H1 (cell line): ENCODE measurements at regions not wholly inside any gene's neighbourhood (a gene's known extent, or its start where the extent isn't known, plus 50 kb on each side); places are given as distances from the start of the nearest gene placed in this dataset.

Experiments used
- CTCF ChIA-PET: fragments of 300-600 bp; sonication (Branson Sonifier 250); formaldehyde crosslinking; loops from one replicate; lab custom pipeline; 2021; ENCODE audit not compliant: partially characterized antibody; lab: Charles Lee
- POLR2A ChIA-PET: fragments of 300-600 bp; sonication (Branson Sonifier 250); formaldehyde crosslinking; loops from one replicate; lab custom pipeline; 2021; ENCODE audit warnings: inconsistent platforms; ENCODE audit not compliant: partially characterized antibody; lab: Charles Lee
- DNase-seq, 2 experiments: peaks; one replicate each; pipeline versions ENCODE4 v3.0.0 to v3.0.0-alpha.2; 2010 to 2022; ENCODE audit warnings: low spot score in 2 of 2, low read depth in 1 of 2, mixed read lengths in 1 of 2
- FAIRE-seq: peaks from 2 replicates; lab custom pipeline; 2011; peaks lifted over from hg19 to GRCh38; lab: Jason Lieb, UNC
- H2AFZ ChIP-seq: 2 replicates; pipeline ENCODE4 v1.8.1; 2012; ENCODE audit warnings: low read length, inconsistent platforms
- H2AK5ac ChIP-seq: 2 replicates; pipeline ENCODE4 v1.6.1; 2013; ENCODE audit warnings: low read depth, low read length
- H2BK120ac ChIP-seq: replicated peaks from 2 replicates; pipeline ENCODE3; 2013; ENCODE audit warnings: low read depth, low read length, inconsistent platforms
- H2BK12ac ChIP-seq: 2 replicates; pipeline ENCODE4 v1.6.1; 2013; ENCODE audit warnings: low read depth, low read length
- H2BK15ac ChIP-seq: 2 replicates; pipeline ENCODE4 v1.6.1; 2013; ENCODE audit warnings: low read length
- H2BK20ac ChIP-seq: 2 replicates; pipeline ENCODE4 v1.6.1; 2013; ENCODE audit warnings: low read length
- H2BK5ac ChIP-seq: 2 replicates; pipeline ENCODE4 v1.6.1; 2013; ENCODE audit warnings: low read depth, low read length
- H3K14ac ChIP-seq: 2 replicates; pipeline ENCODE4 v1.6.1; 2013; ENCODE audit warnings: inconsistent platforms; ENCODE audit not compliant: insufficient read length
- H3K18ac ChIP-seq: 2 replicates; pipeline ENCODE4 v1.6.1; 2013; ENCODE audit warnings: low read length; ENCODE audit errors: extremely low read depth
- H3K23ac ChIP-seq: 2 replicates; pipeline ENCODE4 v1.6.1; 2013; ENCODE audit warnings: inconsistent platforms; ENCODE audit not compliant: insufficient read length
- H3K23me2 ChIP-seq: 2 replicates; pipeline ENCODE4 v1.6.1; 2013; ENCODE audit warnings: low read depth, low read length
- H3K27ac ChIP-seq: 2 replicates; pipeline ENCODE4 v1.6.1; 2011; ENCODE audit warnings: low read depth, low read length, inconsistent platforms
- H3K27me3 ChIP-seq, 4 experiments: replicated peaks in 1 of 4; 1 replicate in 1 of 4; 2 replicates in 3 of 4; pipeline versions ENCODE4 v1.6.1 to v1.8.1; 2011 to 2013; ENCODE audit warnings: low read length in 3 of 4, mild to moderate bottlenecking in 3 of 4, inconsistent platforms in 2 of 4, mixed read lengths in 2 of 4, moderate library complexity in 1 of 4; ENCODE audit not compliant: control insufficient read depth in 3 of 4, insufficient read depth in 3 of 4; ENCODE audit errors: extremely low read depth in 1 of 4
- H3K36me3 ChIP-seq, 4 experiments: 2 replicates each; pipeline versions ENCODE4 v1.6.1 to v1.8.1; 2011 to 2013; ENCODE audit warnings: mild to moderate bottlenecking in 4 of 4, low read length in 3 of 4, moderate library complexity in 2 of 4, control low read depth in 1 of 4, inconsistent platforms in 1 of 4; ENCODE audit not compliant: insufficient read depth in 4 of 4, control insufficient read depth in 2 of 4
- H3K4ac ChIP-seq: replicated peaks from 2 replicates; pipeline ENCODE3; 2013; ENCODE audit warnings: low read length, low read depth, mixed read lengths, inconsistent platforms; ENCODE audit not compliant: insufficient read length
- H3K4me1 ChIP-seq, 4 experiments: replicated peaks in 1 of 4; 1 replicate in 1 of 4; 2 replicates in 3 of 4; pipeline versions ENCODE4 v1.6.1 to v1.8.1; 2011 to 2013; ENCODE audit warnings: low read length in 3 of 4, inconsistent platforms in 2 of 4, mixed read lengths in 1 of 4; ENCODE audit not compliant: insufficient read depth in 4 of 4, control insufficient read depth in 3 of 4
- H3K4me2 ChIP-seq, 2 experiments: 2 replicates each; pipeline versions ENCODE4 v1.6.1 to v1.8.1; 2011 to 2013; ENCODE audit warnings: low read depth in 2 of 2, low read length in 2 of 2, control low read depth in 1 of 2, inconsistent platforms in 1 of 2, mild to moderate bottlenecking in 1 of 2; ENCODE audit not compliant: insufficient read depth in 1 of 2
- H3K4me3 ChIP-seq, 4 experiments: fragments of 200-600, 300-600 bp in 1 of 4; sonication (generic), shearing (Covaris generic), sonication (Bioruptor Twin) in 1 of 4; 2 replicates each; pipeline versions ENCODE4 v1.5.1 to v1.8.1; 2011 to 2016; ENCODE audit warnings: low read length in 4 of 4, low read depth in 3 of 4, control low read depth in 2 of 4, inconsistent platforms in 2 of 4, mild to moderate bottlenecking in 2 of 4, mixed read lengths in 1 of 4, moderate library complexity in 1 of 4; ENCODE audit not compliant: insufficient read depth in 2 of 4; ENCODE audit errors: extremely low read depth in 1 of 4
- H3K56ac ChIP-seq: replicated peaks from 2 replicates; pipeline ENCODE3; 2013; ENCODE audit warnings: low read depth, mild to moderate bottlenecking, mixed read lengths, low read length, inconsistent platforms; ENCODE audit not compliant: insufficient read length
- H3K79me1 ChIP-seq: 2 replicates; pipeline ENCODE4 v1.6.1; 2013; ENCODE audit warnings: low read depth, low read length, control low read depth
- H3K79me2 ChIP-seq, 2 experiments: 2 replicates each; pipeline versions ENCODE4 v1.6.1 to v1.8.1; 2012 to 2013; ENCODE audit warnings: low read length in 2 of 2, mild to moderate bottlenecking in 2 of 2, inconsistent platforms in 1 of 2; ENCODE audit not compliant: insufficient read depth in 2 of 2, control insufficient read depth in 1 of 2
- H3K9ac ChIP-seq, 4 experiments: replicated peaks in 1 of 4; 1 replicate in 1 of 4; 2 replicates in 3 of 4; pipeline versions ENCODE4 v1.6.1 to v1.8.1; 2011 to 2013; ENCODE audit warnings: low read depth in 3 of 4, low read length in 3 of 4, control low read depth in 2 of 4, mild to moderate bottlenecking in 2 of 4, moderate library complexity in 2 of 4, inconsistent platforms in 1 of 4; ENCODE audit errors: extremely low read depth in 1 of 4
- H3K9me3 ChIP-seq, 2 experiments: 2 replicates each; pipeline versions ENCODE4 v1.6.1 to v1.8.1; 2012 to 2013; ENCODE audit warnings: mild to moderate bottlenecking in 2 of 2, moderate library complexity in 2 of 2, control low read depth in 1 of 2, inconsistent platforms in 1 of 2, low read depth in 1 of 2, low read length in 1 of 2, mixed read lengths in 1 of 2; ENCODE audit not compliant: insufficient read depth in 2 of 2
- H4K20me1 ChIP-seq, 2 experiments: replicated peaks in 1 of 2; 2 replicates each; pipeline versions ENCODE3 to v1.8.1; 2011 to 2013; ENCODE audit warnings: inconsistent platforms in 2 of 2, low read length in 2 of 2, mild to moderate bottlenecking in 1 of 2; ENCODE audit not compliant: insufficient read depth in 2 of 2, control insufficient read depth in 1 of 2
- H4K5ac ChIP-seq: 2 replicates; pipeline ENCODE4 v1.6.1; 2013; ENCODE audit warnings: low read length, low read depth, mixed read lengths, inconsistent platforms; ENCODE audit not compliant: insufficient read length
- H4K8ac ChIP-seq: 2 replicates; pipeline ENCODE4 v1.8.0; 2013; ENCODE audit warnings: mild to moderate bottlenecking, moderate library complexity, low read length, inconsistent platforms; ENCODE audit not compliant: insufficient read depth; ENCODE audit errors: extremely low read depth
- H4K91ac ChIP-seq: replicated peaks from 2 replicates; pipeline ENCODE3; 2013; ENCODE audit warnings: low read length, mixed read lengths, inconsistent platforms; ENCODE audit not compliant: insufficient read length
- CBX5 ChIP-seq: fragments of 300-800, 300-1000 bp; sonication (generic); IDR thresholded peaks from 2 replicates; pipeline ENCODE4 v1.7.1; 2016; ENCODE audit warnings: antibody characterized with exemption, low read length, low read depth
- CTCF ChIP-seq, 3 experiments: IDR thresholded peaks; 1 replicate in 2 of 3; 2 replicates in 1 of 3; pipeline versions ENCODE4 v1.5.1 to v1.6.1; 2011; ENCODE audit warnings: low read length in 3 of 3, mild to moderate bottlenecking in 3 of 3, inconsistent platforms in 2 of 3, low read depth in 1 of 3, moderate library complexity in 1 of 3; ENCODE audit not compliant: insufficient read depth in 1 of 3; ENCODE audit errors: control extremely low read depth in 1 of 3
- E2F6 ChIP-seq: IDR thresholded peaks from 2 replicates; pipeline ENCODE4 v1.6.1; 2012; ENCODE audit warnings: inconsistent platforms
- EGR1 ChIP-seq: IDR thresholded peaks from 2 replicates; pipeline ENCODE4 v1.6.1; 2011; ENCODE audit warnings: low read depth, low read length, borderline replicate concordance
- JUN ChIP-seq: IDR thresholded peaks from 2 replicates; pipeline ENCODE4 v1.6.1; 2011; ENCODE audit warnings: low read depth, mild to moderate bottlenecking, improper control_type of control experiment, low read length
- PHF8 ChIP-seq: fragments of 200-600 bp; sonication (generic); conservative IDR thresholded peaks from 2 replicates; pipeline ENCODE4 v1.7.1; 2012; ENCODE audit warnings: low read depth, mild to moderate bottlenecking, inconsistent platforms, low read length, moderate library complexity
- RBBP5 ChIP-seq: IDR thresholded peaks from 2 replicates; pipeline ENCODE4 v1.7.1; 2012; ENCODE audit warnings: low read depth, mild to moderate bottlenecking, inconsistent platforms, low read length, moderate library complexity, borderline replicate concordance
- RNF2 ChIP-seq: fragments of 200-900, 300-1000 bp; sonication (generic); IDR thresholded peaks from 2 replicates; pipeline ENCODE4 v1.7.1; 2016; ENCODE audit warnings: borderline replicate concordance, low read depth, mild to moderate bottlenecking, antibody characterized with exemption, low read length; ENCODE audit not compliant: poor library complexity, severe bottlenecking; ENCODE audit errors: missing control alignments
- WGBS, 2 experiments: shearing (Covaris generic) in 1 of 2; methylation state at CpG; one replicate each; pipeline versions ENCODE4 v1.1.6 to v1.1.7; 2013 to 2015; ENCODE audit warnings: low lambda C conversion rate in 2 of 2, mixed read lengths in 2 of 2, inconsistent platforms in 1 of 2, low coverage in 1 of 2, missing lambda C conversion rate in 1 of 2; ENCODE audit not compliant: insufficient replicate concordance in 2 of 2, insufficient coverage in 1 of 2, insufficient read length in 1 of 2; ENCODE audit errors: extremely low coverage in 1 of 2, missing lambda C conversion rate in 1 of 2; 5-methylcytosine and 5-hydroxymethylcytosine counted together

- FAIRE-seq (no peak), DNase-seq (no peak)
- no peak overlapping the region for H3K4ac ChIP-seq
- H2BK120ac ChIP-seq, result no peak overlapping the region
- H3K79me1 ChIP-seq, result no peaks in the 10 kb centered on the region
- H3K79me2 ChIP-seq, result no peaks in the 10 kb centered on the region
- no peak overlapping the region for H3K23ac ChIP-seq
- H4K8ac ChIP-seq, result no peak overlapping the region
- no peak overlapping the region for H2AFZ ChIP-seq
- peak overlapping the region; percentile 45; the same call in 1 of the 2 replicates for H2BK12ac ChIP-seq
- ChIA-PET POLR2A (no interaction called here), CTCF (interaction anchor here (1.0 to 1.5 kb wide), 2 partner anchors 11 to 13 kb away, joined by 3 read pairs; no protein-coding TSS in a partner anchor)
- H3K9me3 ChIP-seq, result no peaks in the 10 kb centered on the region
- H3K4me1 ChIP-seq, result peaks cover 0 to 12% (median 6%) of the 10 kb centered on the region in 4 experiments; a peak in 4 of 7 replicates
- peaks cover 13% of the 10 kb centered on the region; the same call in 1 of the 2 replicates for H3K23me2 ChIP-seq
- H3K4me3 ChIP-seq, result no peak overlapping the region
- H3K18ac ChIP-seq, result no peak overlapping the region
- 90% methylated on average over 11 of the region's 11 CpGs; no CpG with 5 or more reads in 1 of the 2 experiments for WGBS, 2 experiments
- no peak overlapping the region for H4K5ac ChIP-seq
- no peak overlapping the region for H2BK5ac ChIP-seq
- no peak overlapping the region for H3K56ac ChIP-seq
- peak overlapping the region; percentile 65; the same call in 1 of the 2 replicates for H2BK15ac ChIP-seq
- H3K9ac ChIP-seq, result no peak overlapping the region
- H2AK5ac ChIP-seq, result no peak overlapping the region; the same call in 1 of the 2 replicates
- H2BK20ac ChIP-seq, result peak overlapping the region; percentile 34; the same call in 1 of the 2 replicates
- H4K20me1 ChIP-seq, result peaks cover 0 to 5% of the 10 kb centered on the region in 2 experiments
- H3K27ac ChIP-seq, result no peak overlapping the region
- peak overlapping the region; percentile 69 for H4K91ac ChIP-seq
- H3K14ac ChIP-seq, result no peak overlapping the region
- H3K4me2 ChIP-seq, result no peak overlapping the region
- H3K36me3 ChIP-seq, result no peaks in the 10 kb centered on the region
- H3K27me3 ChIP-seq, result no peaks in the 10 kb centered on the region
- no peak for TF ChIP-seq CBX5
- TF ChIP-seq E2F6, result no peak
- no peak for TF ChIP-seq EGR1
- no peak for TF ChIP-seq RBBP5
- TF ChIP-seq JUN, result no peak
- TF ChIP-seq PHF8, result no peak
- no peak for TF ChIP-seq RNF2
- TF ChIP-seq CTCF (IDR thresholded peaks at IDR 0.05; ENCODE audit: control extremely low read depth in 1 of 3, insufficient read depth in 1 of 3, low read depth in 1 of 3, low read length in 3 of 3), result no peak
These were observed 185.3 kb downstream of the IRX1 start for GRCh38 chr5:3780907-3781306.
